ENCODE measurements at regions not wholly inside any gene's neighbourhood (a gene's known extent, or its start where the extent isn't known, plus 50 kb on each side); places are given as distances from the start of the nearest gene placed in this dataset.

- TF ChIP-seq ZNF503 (CRISPR knock-in tag; IDR thresholded peaks at IDR 0.05) (no peak), PITX1 (CRISPR knock-in tag; IDR thresholded peaks at IDR 0.05) (no peak)
- FAIRE-seq (no peak), ATAC-seq (no peak), DNase-seq (ENCODE audit: low spot score) (no peak)
- H3K36me3 ChIP-seq (replicated peaks in 1 of 2; ENCODE audit: control insufficient read depth in 1 of 2, insufficient read depth in 2 of 2, low read length in 2 of 2), result no peaks in the 10 kb centered on the region
- H3K9ac ChIP-seq (ENCODE audit: insufficient read depth, low read depth, low read length), result no peak overlapping the region
- H3K27ac ChIP-seq (ENCODE audit: extremely low read length, insufficient read depth, low read length), result no peak overlapping the region
- POLR2A ChIA-PET, result no interaction called here
- 59% methylated on average over 19 of the region's 19 CpGs for WGBS (ENCODE audit: low lambda C conversion rate)
- no peak overlapping the region for H3K4me2 ChIP-seq (ENCODE audit: low read depth, low read length)
- CTCF ChIA-PET (ENCODE audit: low intra/inter-chr PET ratio, low total read pairs), result no interaction called here
- H3K4me1 ChIP-seq (ENCODE audit: insufficient read depth, low read length), result no peaks in the 10 kb centered on the region
- no peak overlapping the region for H2AFZ ChIP-seq (ENCODE audit: low read length)
- in situ Hi-C loops (cut with HindIII; ENCODE audit: extremely low pct_ligation_motif_present, low pct_unique_long_range_greater_than_20kb), result no loop called here
- H3K4me3 ChIP-seq (replicated peaks in 1 of 3; ENCODE audit: insufficient read depth in 1 of 3, low read depth in 2 of 3, low read length in 3 of 3), result no peak overlapping the region
- H3K27me3 ChIP-seq (ENCODE audit: control insufficient read depth in 1 of 2, insufficient read depth in 2 of 2, low read length in 2 of 2), result peaks cover 2 to 41% of the 10 kb centered on the region in 2 experiments; a peak in 4 of 5 replicates
- no TSS peak for BruUV-seq (replicated peaks)
- intact Hi-C loops (cut with micrococcal nuclease; ENCODE audit: unreplicated experiment), result no loop called here
- no peaks in the 10 kb centered on the region for H3K79me2 ChIP-seq (ENCODE audit: insufficient read depth, low read length)
- no peaks in the 10 kb centered on the region for H4K20me1 ChIP-seq (ENCODE audit: insufficient read depth, low read length)
- no peaks in the 10 kb centered on the region for H3K9me3 ChIP-seq (ENCODE audit: low read length)
These were observed 131.0 kb upstream of the PPP2R2D start for GRCh38 chr10:131769571-131770410.

- Histone ChIP-seq H3K27ac (ENCODE audit: extremely low read length, insufficient read depth, low read length) (no peak overlapping the region), H3K9me3 (ENCODE audit: low read length) (peaks cover under 1% of the 10 kb centered on the region; the same call in 1 of the 2 replicates), H3K4me2 (ENCODE audit: low read depth, low read length) (no peak overlapping the region), H4K20me1 (ENCODE audit: insufficient read depth, low read length) (no peaks in the 10 kb centered on the region), H3K9ac (ENCODE audit: insufficient read depth, low read depth, low read length) (no peak overlapping the region), H3K27me3 (ENCODE audit: control insufficient read depth in 1 of 2, insufficient read depth in 2 of 2, low read length in 2 of 2) (peaks cover 2 to 36% of the 10 kb centered on the region in 2 experiments; a peak in 4 of 5 replicates), H3K79me2 (ENCODE audit: insufficient read depth, low read length) (no peaks in the 10 kb centered on the region), H3K4me3 (replicated peaks in 1 of 3; ENCODE audit: insufficient read depth in 1 of 3, low read depth in 2 of 3, low read length in 3 of 3) (no peak overlapping the region), H2AFZ (ENCODE audit: low read length) (no peak overlapping the region), H3K36me3 (replicated peaks in 1 of 2; ENCODE audit: control insufficient read depth in 1 of 2, insufficient read depth in 2 of 2, low read length in 2 of 2) (no peaks in the 10 kb centered on the region), H3K4me1 (ENCODE audit: insufficient read depth, low read length) (no peaks in the 10 kb centered on the region)
- WGBS (ENCODE audit: low lambda C conversion rate), result 27% methylated on average over 7 of the region's 21 CpGs
- no peak for DNase-seq (ENCODE audit: low spot score)
- in situ Hi-C loops (cut with HindIII; ENCODE audit: extremely low pct_ligation_motif_present, low pct_unique_long_range_greater_than_20kb), result no loop called here
- no peak for FAIRE-seq
- CTCF ChIA-PET (ENCODE audit: low intra/inter-chr PET ratio, low total read pairs), result no interaction called here
- BruUV-seq (replicated peaks), result no TSS peak
- ATAC-seq, result no peak; the same call in 2 of the 3 replicates
- intact Hi-C loops (cut with micrococcal nuclease; ENCODE audit: unreplicated experiment), result no loop called here
- POLR2A ChIA-PET, result no interaction called here
- no peak for TF ChIP-seq ZNF281 (CRISPR knock-in tag; IDR thresholded peaks at IDR 0.05; ENCODE audit: borderline replicate concordance)
- no peak for TF ChIP-seq ZNF792 (CRISPR knock-in tag; IDR thresholded peaks at IDR 0.05)
- no peak for TF ChIP-seq KMT2B (CRISPR knock-in tag; IDR thresholded peaks at IDR 0.05)
- TF ChIP-seq ZNF18 (CRISPR knock-in tag; IDR thresholded peaks at IDR 0.05; ENCODE audit: insufficient replicate concordance), result no peak
- no peak for TF ChIP-seq MBD4 (IDR thresholded peaks at IDR 0.05; ENCODE audit: borderline replicate concordance, low read length)
- TF ChIP-seq CENPT (CRISPR knock-in tag; IDR thresholded peaks at IDR 0.05; ENCODE audit: low read depth), result no peak
These were observed 129.7 kb upstream of the PPP2R2D start for GRCh38 chr10:131770946-131771633.
